ENCODE measurements at regions not wholly inside any gene's neighbourhood (a gene's known extent, or its start where the extent isn't known, plus 50 kb on each side); places are given as distances from the start of the nearest gene placed in this dataset.

DNA sequence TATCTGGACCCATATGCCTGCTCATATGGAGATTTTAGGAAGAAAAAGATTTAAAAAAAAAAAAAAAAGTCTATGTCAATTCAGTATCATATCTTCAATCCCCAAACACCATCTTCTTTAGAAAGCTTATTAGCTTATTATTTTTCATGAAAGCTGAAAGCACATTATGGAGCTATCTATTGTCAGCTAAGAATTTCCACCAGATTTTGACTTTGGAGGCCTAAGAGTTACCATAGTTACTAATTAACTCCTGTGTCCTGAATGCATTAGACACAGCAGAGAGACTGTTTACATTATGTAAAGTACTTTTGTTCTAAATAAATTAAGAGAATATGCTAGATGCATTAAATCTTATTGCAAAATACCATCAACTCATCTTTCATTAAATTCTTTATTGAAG is 255.5 kb upstream of the NRSN1 start:
- DNase-seq (ENCODE audit: low read depth, low spot score): no peak

DNA sequence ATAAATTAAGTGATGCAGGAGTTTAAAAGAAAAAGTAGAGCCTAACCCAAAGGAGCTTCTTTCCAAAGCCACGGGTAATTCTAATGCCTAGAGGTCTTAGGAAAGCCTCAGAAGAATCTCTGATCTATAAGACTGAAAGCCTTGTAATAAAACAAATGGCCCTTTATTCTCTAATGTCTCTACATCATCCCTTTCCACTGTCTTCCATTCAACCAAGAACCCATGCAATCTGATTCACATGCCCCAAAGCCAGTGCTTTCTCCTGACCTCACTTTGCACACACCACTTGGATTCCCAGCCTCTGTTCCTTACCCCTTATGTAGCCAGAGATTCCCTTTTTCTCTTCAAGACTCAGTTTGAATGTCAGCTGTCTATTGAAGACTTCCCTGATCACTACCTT is 252.9 kb upstream of the NRSN1 start:
- no peak for DNase-seq (ENCODE audit: low read depth, low spot score)

DNA sequence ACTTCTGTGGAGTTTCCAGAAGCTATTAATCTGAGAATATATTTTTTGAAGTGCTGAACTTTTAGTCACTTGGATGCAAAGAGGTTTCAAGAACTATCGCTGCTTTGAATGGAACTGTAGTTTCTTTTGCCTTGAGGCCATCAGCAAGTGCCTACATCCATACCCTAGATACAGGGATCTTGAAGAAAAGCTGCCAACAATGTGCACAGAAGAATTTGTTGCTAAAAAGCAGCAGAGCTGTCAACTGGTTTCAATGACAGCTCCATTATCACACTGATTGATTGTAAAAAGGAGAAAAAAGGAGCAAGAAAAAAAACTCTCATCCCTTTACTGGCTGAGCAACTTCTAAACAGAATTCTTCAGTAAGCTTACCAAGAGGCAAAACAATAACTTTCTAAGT is 251.0 kb upstream of the NRSN1 start:
- DNase-seq (ENCODE audit: low read depth, low spot score): no peak

DNA sequence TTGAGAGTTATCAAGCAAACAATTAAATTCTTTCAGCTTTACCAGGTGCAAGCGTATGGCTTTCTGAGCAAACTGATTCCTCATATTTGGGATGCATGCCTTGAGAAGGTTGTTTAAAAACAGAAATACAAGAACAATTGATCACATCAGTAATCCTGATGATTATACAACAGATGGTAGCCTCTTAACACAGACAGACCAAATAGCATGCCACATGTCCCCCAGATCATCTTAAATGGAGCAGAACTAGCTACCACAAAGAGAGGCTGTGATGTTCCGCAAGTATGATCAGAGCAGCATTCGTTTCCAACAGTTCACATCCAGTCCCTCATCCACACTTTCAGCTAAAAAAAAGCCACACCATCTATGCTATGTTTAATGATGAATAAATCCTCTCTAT is 246.2 kb upstream of the NRSN1 start:
- DNase-seq (ENCODE audit: low read depth, low spot score): no peak

DNA sequence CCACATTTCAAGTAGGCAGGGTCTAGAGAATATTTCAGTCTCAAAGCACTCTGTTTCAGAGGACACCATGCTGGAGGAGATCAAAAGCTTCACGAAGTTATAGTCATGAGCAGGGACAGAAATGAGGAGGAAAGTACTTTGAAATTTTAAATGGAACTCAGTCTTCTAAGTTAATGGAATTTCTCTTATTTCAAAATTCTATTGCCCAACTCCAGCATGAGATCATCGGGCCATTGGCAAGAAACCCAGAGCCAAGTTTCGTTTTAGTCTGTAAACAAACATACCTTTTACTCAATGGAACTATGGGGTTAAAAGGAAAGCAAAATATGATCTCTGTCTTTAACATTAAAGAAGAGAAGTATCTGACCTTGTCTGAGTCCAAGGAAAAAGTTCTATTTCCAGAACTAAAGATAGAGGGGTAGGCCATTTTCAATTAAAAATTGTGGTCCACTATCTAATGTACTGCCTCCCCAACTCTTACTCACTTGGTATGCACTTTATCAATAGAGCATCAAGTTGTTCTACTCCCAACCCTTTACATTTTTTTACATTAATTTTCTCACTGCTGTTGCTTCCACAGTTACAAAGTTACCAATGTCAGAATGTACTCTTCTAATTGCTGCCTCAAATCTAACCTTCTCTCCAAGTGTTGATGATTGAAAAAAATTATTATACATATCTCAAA is 235.3 kb upstream of the NRSN1 start:
- DNase-seq (ENCODE audit: low read depth, low spot score): no peak

DNA sequence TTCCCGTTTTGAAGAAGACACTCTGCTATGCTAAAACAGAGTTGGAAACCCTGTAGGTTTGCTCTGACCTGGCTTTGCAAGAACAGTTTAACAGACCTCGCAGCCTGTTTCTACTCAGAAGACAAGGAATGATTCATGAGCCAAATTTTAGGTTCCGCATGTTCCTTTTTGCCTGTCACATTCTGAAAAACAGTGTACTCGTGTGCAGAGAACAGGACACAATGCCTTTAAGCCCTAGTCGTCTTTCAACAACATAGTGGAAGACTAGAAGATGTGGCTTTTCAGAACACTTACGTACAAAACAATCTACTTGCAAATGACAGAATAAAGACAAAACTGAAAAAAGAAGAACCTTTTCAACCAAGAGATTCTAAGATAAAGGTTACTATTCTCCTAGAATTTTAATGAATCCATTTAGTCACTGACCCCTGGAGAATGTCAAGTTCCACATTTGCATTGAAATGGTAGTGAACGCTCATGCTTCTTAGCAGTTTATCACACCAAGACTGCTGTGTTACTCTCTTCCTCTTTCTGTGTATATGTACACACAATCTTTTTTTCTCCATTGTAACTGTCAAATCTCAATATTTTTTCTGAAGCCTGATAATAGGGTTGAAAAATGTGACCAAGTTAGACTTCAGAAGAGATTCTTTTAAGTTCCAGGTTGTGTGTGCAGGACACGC is 220.7 kb upstream of the NRSN1 start:
- DNase-seq (ENCODE audit: low read depth, low spot score): no peak

DNA sequence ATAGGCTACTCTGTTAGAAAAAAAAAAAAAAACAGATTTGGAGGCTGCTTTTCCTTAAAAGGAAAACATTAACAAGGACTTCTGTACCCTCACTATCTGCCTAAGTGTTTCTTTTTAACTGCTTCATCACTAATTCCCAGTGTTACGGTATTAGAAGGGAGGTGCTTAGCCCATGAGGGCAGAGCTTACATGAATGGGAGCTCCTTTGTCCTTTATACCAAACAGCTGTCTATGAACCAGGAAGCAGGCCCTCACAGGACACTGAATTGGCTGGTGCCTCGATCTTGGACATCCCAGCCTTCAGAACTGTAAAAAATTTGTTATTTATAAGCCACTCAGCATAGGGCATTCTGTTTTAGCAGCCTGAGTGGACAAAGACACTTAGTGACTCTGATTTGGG is 215.6 kb upstream of the NRSN1 start:
- no peak for DNase-seq (ENCODE audit: low read depth, low spot score)

DNA sequence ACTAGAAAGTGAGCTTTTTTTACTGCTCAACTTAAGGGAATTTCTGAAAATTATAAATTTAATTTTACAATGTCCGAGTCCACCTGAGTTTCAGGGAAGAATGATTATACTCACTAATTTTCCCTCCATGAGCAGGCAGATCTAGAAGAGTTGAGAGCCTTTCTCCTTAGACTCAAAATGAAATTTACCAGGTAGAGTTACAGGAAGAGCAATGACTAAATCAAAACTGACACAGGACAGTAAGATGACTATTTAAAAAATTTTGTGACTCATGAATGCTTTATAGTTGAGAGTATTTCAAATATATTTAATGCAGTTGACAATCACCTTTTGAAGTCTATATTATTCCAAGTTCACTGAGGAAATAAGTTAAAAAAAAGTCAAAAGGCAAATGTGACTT is 198.1 kb upstream of the NRSN1 start:
- DNase-seq (ENCODE audit: low read depth, low spot score): no peak

DNA sequence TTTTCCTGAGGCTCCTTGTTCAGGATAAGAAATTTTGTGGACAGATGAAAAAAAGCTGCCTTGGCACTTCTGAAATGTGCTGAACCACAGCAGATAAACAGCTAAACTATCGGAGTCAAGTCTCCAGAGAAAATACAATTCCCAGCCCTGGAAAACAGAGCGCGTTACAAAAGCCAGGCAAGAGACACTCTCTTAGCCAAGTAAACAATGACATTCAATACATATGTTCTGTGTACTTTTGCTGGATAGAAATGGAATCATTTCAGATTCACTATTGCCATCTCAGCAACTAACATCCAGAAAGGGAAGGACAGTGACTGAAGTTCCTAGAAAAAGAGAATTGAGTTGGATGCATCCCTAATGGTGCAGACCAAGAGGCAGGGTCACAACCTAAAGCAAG is 196.8 kb upstream of the NRSN1 start:
- DNase-seq (ENCODE audit: low read depth, low spot score): no peak

DNA sequence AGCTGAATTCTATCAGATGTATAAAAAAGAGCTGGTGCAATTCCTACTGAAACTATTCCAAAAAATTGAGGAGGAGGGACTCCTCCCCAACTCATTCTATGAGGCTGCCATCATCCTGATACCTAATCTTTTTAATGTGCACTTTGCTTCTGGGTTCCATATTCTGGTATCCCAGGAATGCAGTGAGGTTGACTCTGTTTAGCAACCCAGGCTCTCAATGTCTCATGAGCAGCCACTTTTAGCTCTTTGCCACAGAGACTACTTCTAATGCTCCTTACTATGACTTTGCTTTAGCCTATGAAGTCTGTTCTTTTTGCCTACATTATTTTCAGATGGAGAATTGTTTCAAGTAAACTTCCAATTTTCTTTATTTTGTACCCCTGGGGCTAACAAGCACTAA is 185.5 kb upstream of the NRSN1 start:
- DNase-seq (ENCODE audit: low read depth, low spot score): no peak

DNA sequence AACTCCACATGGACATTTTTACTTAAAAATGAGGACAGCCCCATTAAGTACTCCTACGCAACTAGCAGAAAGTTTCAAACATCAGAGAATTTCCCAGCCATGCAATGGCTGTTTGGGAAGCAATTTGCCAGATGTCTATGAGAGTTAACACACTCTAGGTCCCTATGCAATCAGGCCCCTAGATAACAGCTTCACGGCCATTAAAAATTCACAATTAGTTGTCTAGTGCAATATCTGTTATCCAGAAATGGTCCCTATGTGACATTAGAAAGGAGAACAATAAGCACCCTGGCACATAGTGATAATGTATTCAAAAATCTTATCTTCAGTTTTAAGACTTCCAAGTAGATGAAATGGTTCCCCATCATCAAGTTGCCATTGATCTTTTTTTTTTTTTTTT is 174.3 kb upstream of the NRSN1 start:
- DNase-seq (ENCODE audit: low read depth, low spot score): no peak

DNA sequence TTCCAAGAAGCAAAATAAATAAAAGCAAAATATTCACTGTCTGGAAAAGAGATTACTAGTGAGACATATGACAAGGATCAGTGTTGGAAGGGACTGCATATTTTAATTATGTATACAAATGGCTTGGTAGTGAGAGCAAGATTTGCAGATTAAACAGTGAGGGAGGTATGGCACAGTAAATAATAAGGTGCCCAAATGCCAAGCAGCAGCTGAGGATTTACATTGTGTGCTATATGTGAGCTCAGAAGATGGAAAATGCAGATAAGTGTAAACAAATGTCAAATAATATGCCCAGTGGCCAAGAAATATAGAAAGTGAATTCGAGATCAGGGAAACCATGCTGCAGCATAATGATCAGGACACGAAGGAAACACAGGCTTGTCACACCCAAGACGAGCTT is 173.8 kb upstream of the NRSN1 start:
- DNase-seq (ENCODE audit: low read depth, low spot score): no peak

DNA sequence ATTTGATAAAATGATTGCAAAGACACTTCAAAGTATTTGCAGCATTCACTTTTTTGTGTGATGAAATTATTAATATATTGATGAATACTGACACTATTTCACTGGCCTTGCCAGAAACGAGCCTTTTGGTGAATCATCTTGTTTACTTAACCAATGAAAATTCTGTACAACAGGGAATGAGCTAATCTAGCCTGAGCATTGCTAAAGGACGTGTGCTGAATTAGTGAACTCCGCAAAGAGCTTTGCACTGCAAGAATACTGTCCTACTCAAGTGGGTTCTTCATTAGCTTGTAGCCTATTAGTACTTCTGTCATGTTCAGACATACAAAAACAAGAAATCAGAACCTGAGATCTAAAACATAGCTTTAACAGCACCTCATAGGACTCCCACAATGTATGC is 172.0 kb upstream of the NRSN1 start:
- no peak for DNase-seq (ENCODE audit: low read depth, low spot score)

DNA sequence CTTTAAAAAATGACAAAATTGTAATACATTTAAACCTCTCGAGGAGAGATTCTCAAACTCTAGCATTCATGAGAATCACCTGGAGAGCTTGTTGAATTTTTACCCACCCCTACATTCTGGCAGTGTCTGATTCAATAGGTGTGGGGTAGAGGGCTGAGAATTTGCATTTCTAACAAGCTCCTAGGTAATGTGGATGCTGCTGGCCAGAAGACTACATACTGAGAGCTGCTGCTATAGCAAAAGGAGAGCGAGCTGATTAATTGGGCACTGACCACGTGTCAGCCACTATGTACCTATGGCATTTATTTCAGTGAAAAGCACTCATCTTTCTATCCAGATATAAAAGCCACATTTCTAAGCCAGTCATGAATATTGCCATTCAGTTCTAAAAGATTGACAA is 169.0 kb upstream of the NRSN1 start:
- no peak for DNase-seq (ENCODE audit: low read depth, low spot score)

DNA sequence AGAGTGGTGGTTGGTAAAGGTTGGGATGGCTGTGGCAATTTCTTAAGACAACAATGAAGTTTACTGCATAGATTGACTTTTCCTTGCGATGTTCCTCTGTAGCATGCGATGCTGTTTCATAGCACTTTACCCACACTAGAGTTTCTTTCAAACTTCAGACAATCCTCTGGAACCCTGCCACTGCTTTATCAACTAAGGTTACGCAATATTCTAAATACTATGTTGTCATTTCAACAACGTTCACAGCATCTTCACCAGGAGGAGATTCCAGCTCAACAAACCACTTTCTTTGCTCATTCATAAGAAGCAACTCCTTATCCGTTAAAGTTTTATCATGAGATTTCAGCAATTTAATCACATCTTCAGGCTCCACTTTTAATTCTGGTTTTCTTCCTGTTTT is 161.2 kb upstream of the NRSN1 start:
- DNase-seq (ENCODE audit: low read depth, low spot score): no peak

DNA sequence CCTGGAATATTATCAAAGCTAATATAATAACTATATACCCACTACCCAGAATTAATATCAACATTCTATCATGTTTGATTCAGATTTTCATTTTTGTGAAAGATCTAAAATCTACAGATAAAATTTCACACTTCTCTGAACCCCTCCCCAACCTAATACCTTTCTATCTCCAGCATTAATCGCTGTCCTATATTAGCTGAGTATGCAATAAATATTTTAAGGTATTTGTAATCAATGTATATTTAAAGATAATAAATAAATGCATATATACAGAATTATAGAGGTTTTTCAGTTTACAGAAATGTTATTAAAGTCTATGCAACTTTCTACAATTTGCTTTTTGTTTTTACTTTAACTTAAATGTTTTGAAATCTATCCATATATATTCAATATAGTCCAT is 156.7 kb upstream of the NRSN1 start:
- no peak for DNase-seq (ENCODE audit: low read depth, low spot score)

DNA sequence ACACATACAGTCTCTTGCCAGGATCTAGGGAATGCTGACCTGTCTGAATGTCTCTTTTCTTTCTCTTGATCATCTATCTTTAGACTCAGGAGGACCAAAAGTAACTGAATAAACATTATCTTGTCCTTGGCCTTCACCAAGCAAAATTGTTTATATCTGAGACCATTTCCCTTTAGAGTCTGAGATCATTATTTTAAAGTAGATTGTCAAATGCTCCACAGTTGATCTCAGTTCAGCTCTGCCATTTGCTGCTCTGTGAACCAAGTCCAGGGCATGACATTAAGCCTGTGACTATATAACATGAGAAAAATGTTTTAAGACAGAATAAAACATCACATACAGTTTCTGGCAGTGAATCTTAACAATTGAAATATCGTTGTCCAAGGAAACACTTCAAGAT is 148.3 kb upstream of the NRSN1 start:
- no peak for DNase-seq (ENCODE audit: low read depth, low spot score)

DNA sequence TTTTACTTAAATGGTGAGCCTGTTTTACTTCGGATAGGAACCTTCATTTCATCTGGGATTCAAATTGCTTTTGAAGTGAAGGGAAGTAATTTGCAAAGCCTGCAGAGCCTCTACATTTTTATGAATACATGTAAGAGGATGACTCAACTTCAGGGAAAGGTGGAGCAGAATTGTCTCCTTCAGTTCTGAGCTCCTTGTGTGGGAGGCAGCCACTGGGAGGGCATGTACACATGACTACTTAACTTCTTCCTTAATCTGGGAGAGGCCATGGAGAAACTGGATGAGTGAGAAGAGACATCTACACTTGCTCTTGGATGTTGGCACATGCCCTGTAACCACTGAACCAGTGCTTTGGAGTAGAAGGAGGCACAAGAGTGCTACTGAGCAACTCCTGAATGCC is 145.1 kb upstream of the NRSN1 start:
- no peak for DNase-seq (ENCODE audit: low read depth, low spot score)

DNA sequence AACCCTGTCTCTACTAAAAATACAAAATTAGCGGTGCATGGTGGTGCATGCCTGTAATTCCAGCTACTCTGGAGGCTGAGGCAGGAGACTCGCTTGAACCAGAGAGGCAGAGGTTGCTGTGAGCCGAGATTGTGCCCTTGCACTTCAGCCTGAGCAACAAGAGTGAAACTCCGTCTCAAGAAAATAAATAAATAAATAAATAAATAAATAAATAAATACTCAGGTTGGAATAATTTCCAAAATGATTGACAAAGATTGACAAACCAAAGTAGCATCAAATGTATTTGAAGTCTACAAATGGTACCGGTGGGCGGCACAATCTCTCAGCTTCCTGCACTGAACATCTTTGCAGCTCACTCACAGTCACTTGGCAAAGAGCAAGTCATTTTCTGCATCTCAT is 144.1 kb upstream of the NRSN1 start:
- DNase-seq (ENCODE audit: low read depth, low spot score): no peak

DNA sequence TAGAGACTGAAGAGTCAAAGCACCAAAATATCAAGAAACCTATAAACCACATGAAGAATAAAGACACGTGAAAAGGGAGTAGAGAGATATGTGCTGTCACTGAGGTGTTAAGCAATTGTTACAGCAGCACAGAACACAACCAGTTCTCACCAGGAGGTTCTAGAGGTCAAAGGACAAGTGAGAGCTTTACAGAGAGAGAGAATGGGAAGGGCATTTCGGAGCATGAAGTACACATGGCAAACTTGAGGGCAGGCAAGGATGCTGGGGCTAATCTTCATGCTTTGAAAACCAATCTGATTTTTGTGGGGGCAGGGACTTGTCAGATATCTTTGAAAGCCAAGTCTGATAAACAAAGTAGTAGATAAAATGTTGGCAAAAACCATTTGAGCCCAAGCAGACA is 142.3 kb upstream of the NRSN1 start:
- no peak for DNase-seq (ENCODE audit: low read depth, low spot score)

DNA sequence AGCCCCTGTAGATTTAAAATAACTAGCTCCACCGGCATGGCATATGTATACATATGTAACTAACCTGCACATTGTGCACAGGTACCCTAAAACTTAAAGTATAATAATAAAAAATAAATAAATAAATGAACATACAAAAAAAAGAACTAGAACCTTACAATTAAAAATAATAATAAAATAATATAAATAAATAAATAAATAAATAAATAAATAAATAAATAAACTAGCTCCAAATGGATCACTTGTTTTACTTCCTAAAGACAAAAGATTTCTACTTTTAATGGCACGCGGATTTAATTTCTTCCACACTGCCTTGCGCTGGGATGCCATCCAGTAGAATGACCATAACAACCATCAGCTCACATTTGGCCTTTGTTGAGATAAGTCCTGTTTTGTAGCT is 141.0 kb upstream of the NRSN1 start:
- no peak for DNase-seq (ENCODE audit: low read depth, low spot score)

DNA sequence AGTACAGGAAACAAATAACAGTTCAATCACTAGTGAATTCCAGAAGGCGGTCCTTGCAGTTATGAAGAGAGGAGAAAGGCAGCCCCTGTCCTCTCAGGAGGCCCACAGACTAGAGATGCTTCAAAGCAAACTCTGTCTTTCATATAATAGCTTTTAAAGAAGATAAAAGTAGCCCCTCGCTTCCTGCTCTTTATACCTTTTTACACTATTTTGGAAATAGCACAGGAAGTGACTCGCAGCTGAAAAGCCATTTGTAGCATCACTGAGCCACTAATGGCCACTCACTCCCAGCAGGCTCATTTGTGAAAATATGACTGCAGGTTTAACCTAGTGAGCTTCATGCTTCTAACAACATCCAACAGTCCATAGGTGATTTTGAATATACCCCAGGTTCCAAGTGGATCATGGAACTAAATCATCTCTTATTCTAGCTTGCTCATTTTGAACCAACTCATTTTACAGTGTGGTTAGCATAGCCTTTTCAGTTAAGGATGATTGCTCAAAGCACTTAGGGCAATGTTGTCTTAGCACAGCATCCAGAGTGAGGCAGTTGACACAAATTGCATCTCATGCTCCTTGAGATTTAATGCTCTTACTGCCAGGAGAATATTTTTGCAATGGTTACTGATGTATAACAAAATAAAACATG is 136.0 kb upstream of the NRSN1 start:
- DNase-seq (ENCODE audit: low read depth, low spot score): no peak

DNA sequence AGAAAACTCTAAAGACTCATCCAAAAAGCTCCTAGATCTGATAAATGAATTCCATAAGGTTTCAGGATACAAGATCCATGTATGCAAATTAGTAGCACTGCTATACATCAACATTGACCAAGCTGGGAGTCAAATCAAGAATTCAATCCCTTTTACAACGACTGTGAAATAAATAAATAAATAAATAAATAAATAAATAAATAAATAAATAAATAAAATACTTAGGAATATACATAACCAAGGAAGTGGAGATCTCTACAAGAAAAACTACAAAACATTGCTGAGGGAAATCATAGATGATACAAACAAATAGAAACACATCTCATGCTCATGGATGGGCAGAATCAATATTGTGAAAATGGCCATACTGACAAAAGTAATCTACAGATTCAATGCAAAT is 132.0 kb upstream of the NRSN1 start:
- no peak for DNase-seq (ENCODE audit: low read depth, low spot score)
